Rectal smooth muscle tissue (tissue), 1 donor: ENCODE measurements at regions not wholly inside any gene's neighbourhood (a gene's known extent, or its start where the extent isn't known, plus 50 kb on each side); places are given as distances from the start of the nearest gene placed in this dataset.
"Not testable (repeated sequence)": the region's sequence is repeated elsewhere in the genome, so short reads cannot be mapped to it uniquely, and the experiment has no call there.

Experiments
- H3K27ac ChIP-seq: one replicate; pipeline ENCODE4 v1.7.0; 2013; ENCODE audit warnings: low read depth, low read length, inconsistent platforms
- H3K27me3 ChIP-seq: one replicate; pipeline ENCODE4 v1.7.0; 2013; ENCODE audit warnings: low read length; ENCODE audit not compliant: control insufficient read depth, insufficient read depth
- H3K36me3 ChIP-seq: one replicate; pipeline ENCODE4 v1.7.0; 2013; ENCODE audit warnings: low read length; ENCODE audit not compliant: control insufficient read depth, insufficient read depth
- H3K4me1 ChIP-seq: one replicate; pipeline ENCODE4 v1.7.0; 2013; ENCODE audit warnings: low read length; ENCODE audit not compliant: control insufficient read depth, insufficient read depth
- H3K4me3 ChIP-seq: one replicate; pipeline ENCODE4 v1.7.0; 2013; ENCODE audit warnings: low read length
- H3K9ac ChIP-seq: one replicate; pipeline ENCODE4 v1.7.0; 2013; ENCODE audit warnings: low read length

DNA sequence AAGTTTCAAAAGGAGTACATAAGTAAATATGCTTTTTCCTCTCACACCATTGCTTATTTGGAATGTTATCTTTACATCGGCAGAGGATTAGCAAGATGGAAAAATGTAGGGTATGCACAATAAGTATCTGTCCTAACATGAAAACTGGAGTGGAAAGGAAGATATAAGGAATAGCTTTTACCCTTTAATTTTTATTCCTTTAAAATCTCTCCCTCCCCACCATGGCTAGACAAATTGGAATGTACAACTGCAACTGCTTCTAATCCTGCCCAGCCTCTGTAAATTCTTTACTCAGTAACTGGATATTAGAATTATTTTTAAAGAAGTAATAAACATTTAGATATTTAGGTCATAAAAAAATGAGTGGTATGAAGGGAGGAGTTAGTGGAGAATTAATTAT, 171.5 kb downstream of the PCDH18 start:
- H3K9ac ChIP-seq, result no peak overlapping the region

DNA sequence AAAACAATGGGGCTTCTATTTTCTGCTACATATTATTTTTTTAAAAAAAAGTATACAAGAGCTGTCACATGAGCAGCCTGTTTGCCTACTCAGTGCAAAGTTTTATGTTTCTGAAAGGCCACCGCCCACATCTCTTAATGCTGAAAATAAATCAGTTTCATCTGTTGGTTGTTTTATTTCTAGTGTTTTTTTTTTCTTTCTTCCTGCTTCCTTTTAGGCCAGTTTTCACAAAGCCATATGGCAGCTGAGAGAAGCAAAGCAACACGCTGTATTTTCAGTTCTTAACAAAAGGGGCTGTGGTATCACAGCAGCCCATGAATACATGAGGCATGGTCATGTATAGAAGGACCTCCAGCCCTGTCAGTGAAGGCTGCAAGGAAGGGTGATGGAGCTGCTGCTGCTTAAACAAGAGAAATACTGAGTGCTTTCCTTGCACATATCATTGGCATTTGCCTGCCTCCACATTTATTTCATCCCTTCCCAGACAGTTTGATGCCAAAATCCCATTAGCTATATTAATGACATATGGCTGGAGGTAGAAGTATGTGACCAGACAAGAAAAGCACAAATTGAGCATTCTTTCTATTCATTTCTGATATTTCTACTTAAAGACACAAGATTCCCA, 172.5 kb downstream of the PCDH18 start:
- Histone ChIP-seq H3K27ac (no peak overlapping the region), H3K27me3 (no peaks in the 10 kb centered on the region), H3K9ac (no peak overlapping the region), H3K36me3 (no peaks in the 10 kb centered on the region), H3K4me3 (no peak overlapping the region), H3K4me1 (no peaks in the 10 kb centered on the region)

More for the DNA sequence above, 171.5 kb downstream of the PCDH18 start:
- Histone ChIP-seq H3K4me1 (no peaks in the 10 kb centered on the region), H3K27ac (no peak overlapping the region), H3K36me3 (no peaks in the 10 kb centered on the region), H3K4me3 (no peak overlapping the region), H3K27me3 (no peaks in the 10 kb centered on the region)

DNA sequence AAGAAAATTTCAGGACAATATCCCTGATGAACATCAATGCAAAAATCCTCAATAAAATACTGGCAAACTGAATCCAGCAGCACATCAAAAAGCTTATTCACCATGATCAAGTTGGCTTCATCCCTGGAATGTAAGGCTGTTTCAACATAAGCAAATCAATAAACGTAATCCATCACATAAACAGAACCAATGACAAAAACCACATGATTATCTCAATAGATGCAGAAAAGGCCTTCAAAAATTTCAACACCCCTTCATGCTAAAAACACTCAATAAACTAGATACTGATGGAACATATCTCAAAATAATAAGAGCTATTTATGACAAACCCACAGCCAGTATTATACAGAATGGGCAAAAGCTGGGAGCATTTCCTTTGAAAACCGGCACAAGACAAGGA, 177.7 kb downstream of the PCDH18 start:
- not testable (repeated sequence) for H3K27me3 ChIP-seq, H3K9ac ChIP-seq, H3K4me3 ChIP-seq, H3K27ac ChIP-seq, H3K36me3 ChIP-seq, H3K4me1 ChIP-seq

DNA sequence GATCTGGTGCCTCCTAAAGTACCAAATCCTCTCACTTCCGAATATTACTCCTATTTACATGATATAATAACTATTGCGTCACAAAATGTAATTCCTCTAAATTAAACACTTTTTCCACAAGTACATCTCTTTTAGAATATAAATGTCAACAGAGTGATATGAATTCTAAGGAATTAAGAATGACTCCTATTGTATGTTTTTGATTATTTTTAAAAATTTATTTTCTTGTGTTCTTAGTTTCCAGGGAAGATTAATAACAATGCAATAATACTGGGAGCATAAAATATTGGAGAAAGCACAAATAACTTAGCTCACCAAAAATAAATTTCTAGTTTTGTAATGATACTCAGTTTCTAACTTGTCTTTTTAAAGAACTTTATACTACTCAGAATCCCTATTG, 184.9 kb downstream of the PCDH18 start:
- no peaks in the 10 kb centered on the region for H3K4me1 ChIP-seq
- H3K27ac ChIP-seq, result no peak overlapping the region
- H3K27me3 ChIP-seq, result no peaks in the 10 kb centered on the region
- H3K36me3 ChIP-seq, result no peaks in the 10 kb centered on the region
- no peak overlapping the region for H3K9ac ChIP-seq
- no peak overlapping the region for H3K4me3 ChIP-seq

DNA sequence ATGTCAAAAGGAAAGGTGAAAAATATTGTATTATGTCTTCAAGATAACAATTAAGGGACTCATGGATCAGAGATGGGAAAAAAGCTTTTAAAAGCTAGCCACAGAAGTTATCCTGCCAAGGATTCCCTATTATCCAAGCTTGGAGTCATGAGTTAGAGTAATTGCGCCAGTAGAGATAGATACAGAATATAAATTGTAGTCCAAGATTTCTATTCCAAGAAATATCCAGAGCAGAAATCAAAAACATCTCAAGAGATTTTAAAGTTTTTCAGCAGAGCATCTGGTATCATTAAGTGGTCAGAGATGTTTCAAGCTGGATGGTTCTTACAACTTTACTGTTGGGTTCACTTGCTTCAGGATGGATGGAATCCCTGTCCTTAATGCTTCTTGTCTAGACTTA, 186.7 kb downstream of the PCDH18 start:
- Histone ChIP-seq H3K4me3 (no peak overlapping the region), H3K9ac (no peak overlapping the region), H3K27ac (no peak overlapping the region), H3K27me3 (no peaks in the 10 kb centered on the region), H3K36me3 (no peaks in the 10 kb centered on the region), H3K4me1 (no peaks in the 10 kb centered on the region)

DNA sequence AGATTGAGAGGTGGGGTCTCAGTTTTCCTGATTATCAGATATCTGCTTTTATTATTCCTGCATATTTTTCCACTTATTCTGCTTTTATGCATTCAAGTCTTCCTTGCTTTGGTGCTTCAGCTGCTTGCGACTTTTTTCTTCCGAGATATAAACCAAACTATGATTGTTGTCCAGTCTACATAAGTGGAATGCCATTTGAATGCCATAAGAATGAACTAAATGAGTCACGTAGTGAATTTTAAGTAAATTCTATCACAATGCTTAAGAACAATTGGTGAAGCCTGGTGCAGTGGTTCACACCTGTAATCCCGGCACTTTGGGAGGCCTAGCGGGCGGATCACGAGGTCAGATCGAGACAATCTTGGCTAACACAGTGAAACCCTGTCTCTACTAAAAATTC, 189.1 kb downstream of the PCDH18 start:
- H3K4me1 ChIP-seq, result no peaks in the 10 kb centered on the region

DNA sequence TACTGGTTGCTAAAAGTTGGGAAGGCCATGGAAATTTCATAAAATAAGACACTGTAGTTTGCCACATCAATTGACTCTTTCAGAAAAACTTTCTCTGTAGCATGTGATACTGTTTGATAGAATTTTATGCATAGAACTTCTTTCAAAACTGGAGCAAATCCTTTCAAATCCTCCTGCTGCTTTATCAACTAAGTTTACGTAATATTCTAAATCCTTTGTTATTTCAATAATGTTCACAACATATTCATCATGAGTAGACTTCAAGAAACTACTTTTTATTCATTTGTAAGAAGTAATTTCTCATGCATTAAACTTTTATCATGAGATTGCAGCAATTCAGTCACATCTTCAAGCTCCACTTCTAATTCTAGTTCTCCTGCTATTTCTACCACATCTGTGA, 199.3 kb downstream of the PCDH18 start:
- H3K4me1 ChIP-seq, result no peaks in the 10 kb centered on the region
- no peak overlapping the region for H3K27ac ChIP-seq
- H3K36me3 ChIP-seq, result no peaks in the 10 kb centered on the region
- H3K9ac ChIP-seq, result no peak overlapping the region
- no peaks in the 10 kb centered on the region for H3K27me3 ChIP-seq
- no peak overlapping the region for H3K4me3 ChIP-seq

More for the DNA sequence above, 189.1 kb downstream of the PCDH18 start:
- no peaks in the 10 kb centered on the region for H3K36me3 ChIP-seq
- H3K4me3 ChIP-seq, result no peak overlapping the region
- H3K27me3 ChIP-seq, result no peaks in the 10 kb centered on the region
- H3K27ac ChIP-seq, result no peak overlapping the region
- no peak overlapping the region for H3K9ac ChIP-seq

DNA sequence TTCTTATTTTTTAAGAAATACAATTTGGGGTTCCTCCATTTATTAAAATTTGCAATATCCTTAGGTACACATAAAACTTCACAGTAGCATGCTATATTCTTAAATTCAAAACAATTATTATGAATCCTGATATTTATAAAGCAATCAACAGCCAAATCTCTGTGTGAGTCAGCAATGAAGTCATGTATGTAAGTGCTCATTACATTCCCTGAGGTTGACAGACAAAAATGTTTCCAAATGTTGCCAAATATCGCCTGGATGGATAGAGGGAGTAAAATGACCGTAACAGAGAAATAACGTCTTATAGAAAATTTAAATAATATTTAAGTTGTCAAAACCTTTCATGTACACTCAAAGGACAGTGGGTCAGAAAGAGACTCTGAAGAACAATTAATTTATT, 220.0 kb downstream of the PCDH18 start:
- Histone ChIP-seq H3K27me3 (no peaks in the 10 kb centered on the region), H3K27ac (no peak overlapping the region)

DNA sequence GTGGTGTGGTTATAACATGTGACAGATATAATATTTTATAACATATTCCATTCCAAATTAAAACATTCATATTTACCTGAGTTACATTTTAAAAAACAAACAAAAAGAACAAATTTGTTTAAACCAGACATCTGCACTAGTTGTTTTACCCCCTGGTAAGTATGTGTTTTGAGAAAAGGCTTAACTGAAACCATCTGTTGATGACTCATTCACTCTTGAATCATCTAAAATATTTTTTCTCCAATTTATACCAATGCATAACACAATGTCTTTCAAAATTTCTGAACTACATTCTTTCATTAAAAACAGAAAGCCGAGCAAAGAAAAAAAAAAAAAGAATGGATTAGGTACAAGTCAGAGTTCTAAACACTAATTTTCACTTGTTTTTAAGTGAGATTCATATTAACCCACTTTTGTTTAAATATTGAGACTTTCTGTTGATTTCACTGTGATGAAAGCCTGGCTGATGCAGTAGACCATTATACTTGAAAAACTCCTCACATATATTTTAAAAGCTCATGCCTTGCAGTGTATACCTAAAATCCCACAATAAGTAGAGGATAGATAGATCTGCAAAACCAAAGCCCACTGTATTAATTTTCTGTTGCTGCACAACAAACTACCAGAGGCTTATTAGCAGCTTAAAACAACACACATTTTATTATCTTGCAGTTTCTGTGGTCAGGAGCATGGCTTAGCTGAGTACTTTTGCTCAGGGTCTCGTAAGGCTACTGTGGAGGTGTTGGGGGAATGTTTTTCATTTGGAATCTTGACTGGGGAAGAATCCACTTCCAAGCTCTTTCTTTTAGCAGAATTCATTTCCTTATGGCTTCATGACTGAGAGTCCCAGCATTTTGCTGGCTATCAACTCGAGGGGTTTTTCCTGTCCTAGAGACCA, 221.5 kb downstream of the PCDH18 start:
- Histone ChIP-seq H3K27me3 (no peaks in the 10 kb centered on the region), H3K9ac (no peak overlapping the region), H3K27ac (no peak overlapping the region), H3K36me3 (no peaks in the 10 kb centered on the region), H3K4me1 (no peaks in the 10 kb centered on the region), H3K4me3 (no peak overlapping the region)

More for the DNA sequence above, 220.0 kb downstream of the PCDH18 start:
- H3K4me3 ChIP-seq, result no peak overlapping the region
- H3K36me3 ChIP-seq, result no peaks in the 10 kb centered on the region
- H3K9ac ChIP-seq, result no peak overlapping the region
- H3K4me1 ChIP-seq, result no peaks in the 10 kb centered on the region

DNA sequence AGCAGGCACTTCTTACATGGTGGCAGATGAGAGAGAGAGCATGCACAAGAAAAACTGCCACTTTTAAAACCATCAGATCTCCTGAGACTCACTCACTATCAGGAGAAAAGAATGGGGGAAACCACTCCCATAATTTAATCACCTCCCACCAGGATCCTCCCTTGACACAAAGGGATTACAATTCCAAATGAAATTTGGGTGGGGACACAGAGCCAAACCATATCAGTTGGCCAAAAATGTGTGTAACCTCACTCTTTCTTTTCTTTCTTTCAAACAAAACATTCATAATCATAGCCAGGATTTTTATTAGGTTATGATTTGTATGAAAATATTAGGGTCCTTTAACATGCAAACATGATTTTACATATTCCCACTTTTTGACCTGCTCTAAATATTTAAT, 222.1 kb downstream of the PCDH18 start:
- Histone ChIP-seq H3K4me3 (no peak overlapping the region), H3K36me3 (no peaks in the 10 kb centered on the region), H3K27me3 (no peaks in the 10 kb centered on the region), H3K27ac (no peak overlapping the region), H3K4me1 (no peaks in the 10 kb centered on the region), H3K9ac (no peak overlapping the region)

DNA sequence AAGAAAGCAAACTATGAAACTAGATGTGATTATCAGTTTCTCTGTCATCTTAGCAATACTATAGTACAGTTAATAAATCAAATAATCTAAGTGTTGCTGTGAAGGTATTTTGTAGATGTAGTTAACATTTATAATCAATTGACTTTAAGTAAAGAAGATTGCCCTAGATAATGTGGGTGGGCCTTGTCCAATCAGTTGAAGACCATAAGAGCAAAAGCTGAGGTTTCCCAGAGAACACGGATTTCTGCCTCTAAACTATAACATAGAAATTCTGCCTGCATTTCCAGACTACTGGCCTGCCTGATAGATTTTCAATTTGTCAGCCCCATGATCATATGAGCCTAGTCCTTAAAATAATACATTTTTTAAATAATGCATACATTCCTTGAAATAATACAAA, 222.9 kb downstream of the PCDH18 start:
- no peaks in the 10 kb centered on the region for H3K27me3 ChIP-seq
- H3K9ac ChIP-seq, result no peak overlapping the region
- H3K4me3 ChIP-seq, result no peak overlapping the region
- no peaks in the 10 kb centered on the region for H3K36me3 ChIP-seq
- no peak overlapping the region for H3K27ac ChIP-seq
- H3K4me1 ChIP-seq, result no peaks in the 10 kb centered on the region

DNA sequence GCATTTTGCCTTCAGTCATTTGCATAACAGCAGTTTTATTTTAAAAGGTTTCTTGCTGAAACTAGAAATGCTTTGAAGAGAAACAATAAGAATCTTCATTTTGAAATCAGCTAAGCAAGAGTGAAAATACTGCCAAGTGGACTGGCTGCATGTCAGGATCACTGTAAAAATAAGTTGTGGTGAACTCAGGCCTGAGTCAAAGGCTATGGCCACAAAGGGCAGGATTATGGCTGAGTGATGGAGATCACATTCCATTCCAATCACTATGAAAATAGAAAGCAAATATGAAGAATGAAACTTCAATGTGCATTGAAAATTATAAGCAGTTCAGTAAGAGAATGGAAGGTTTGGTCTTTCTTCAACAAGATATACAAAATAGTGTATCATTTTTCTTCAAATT, 224.5 kb downstream of the PCDH18 start:
- Histone ChIP-seq H3K27ac (no peak overlapping the region), H3K36me3 (no peaks in the 10 kb centered on the region), H3K27me3 (no peaks in the 10 kb centered on the region), H3K4me3 (no peak overlapping the region), H3K4me1 (no peaks in the 10 kb centered on the region), H3K9ac (no peak overlapping the region)

DNA sequence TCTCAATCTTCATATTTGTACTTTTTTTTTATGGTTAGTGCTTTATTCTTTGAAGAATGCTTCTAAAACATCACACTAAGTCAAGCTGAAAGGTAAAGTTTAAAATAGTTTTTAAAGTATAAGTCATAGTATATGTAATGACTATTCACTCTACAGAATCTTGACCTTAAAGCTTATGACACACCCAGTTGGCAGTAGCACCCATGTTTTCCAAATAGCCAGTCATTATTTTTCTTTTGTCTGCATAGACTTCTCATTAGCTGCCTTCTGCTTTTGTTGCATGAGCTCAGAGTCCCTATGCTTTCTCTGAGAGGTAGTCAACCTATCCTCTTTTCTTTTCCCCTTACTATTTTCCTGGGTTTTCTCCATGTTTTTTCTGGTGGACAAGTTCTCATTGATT, 231.5 kb downstream of the PCDH18 start:
- H3K36me3 ChIP-seq, result no peaks in the 10 kb centered on the region
- no peak overlapping the region for H3K9ac ChIP-seq
- H3K4me3 ChIP-seq, result no peak overlapping the region
- H3K4me1 ChIP-seq, result no peaks in the 10 kb centered on the region
- no peak overlapping the region for H3K27ac ChIP-seq
- H3K27me3 ChIP-seq, result no peaks in the 10 kb centered on the region
